NCI-H345 treated with DMSO at 0.1 percent for 48 hours (cell line): ENCODE measurements at regions not wholly inside any gene's neighbourhood (a gene's known extent, or its start where the extent isn't known, plus 50 kb on each side); places are given as distances from the start of the nearest gene placed in this dataset.

Experiments
- DNase-seq: peaks from one replicate; lab custom pipeline; 2025; ENCODE audit not compliant: unreplicated experiment; lab: John Stamatoyannopoulos, UW

DNA sequence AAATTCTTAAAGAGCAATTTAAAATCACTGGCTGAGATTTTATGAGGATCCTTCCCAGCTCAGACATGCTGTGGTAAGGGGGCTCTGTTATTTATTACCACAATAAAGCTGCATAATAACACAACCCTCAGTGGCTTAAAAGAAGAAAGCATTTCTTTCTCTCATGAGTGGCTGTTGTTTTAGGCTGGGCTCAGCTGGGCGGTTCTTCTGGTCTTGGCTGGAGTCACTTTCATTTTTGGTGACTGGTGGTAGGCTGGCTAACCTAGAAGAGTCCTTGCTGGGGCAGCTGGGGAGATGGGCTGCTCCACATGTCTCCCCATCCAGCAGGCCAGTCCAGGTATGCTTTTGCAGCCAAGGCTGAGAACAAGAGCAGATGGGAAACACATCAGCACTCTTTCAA lies 113.0 kb upstream of the MSX1 start:
- no peak for DNase-seq

DNA sequence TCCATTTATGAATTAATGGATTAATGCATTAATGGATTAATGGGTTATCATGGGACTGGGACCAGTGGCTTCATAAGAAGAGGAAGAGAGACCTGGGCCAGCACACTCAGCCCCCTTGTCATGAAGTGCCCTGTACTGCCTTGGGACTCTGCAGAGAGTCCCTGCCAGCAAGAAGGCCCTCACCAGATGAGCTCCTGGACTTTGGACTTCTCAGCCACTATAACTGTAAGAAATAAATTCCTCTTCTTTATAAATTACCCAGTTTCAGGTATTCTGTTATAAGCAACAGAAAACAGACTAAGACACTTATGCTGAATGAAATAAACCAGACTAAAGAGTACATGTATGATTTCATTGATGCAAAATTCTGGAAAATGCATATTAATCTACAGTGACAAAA lies 119.4 kb upstream of the MSX1 start:
- no peak for DNase-seq

DNA sequence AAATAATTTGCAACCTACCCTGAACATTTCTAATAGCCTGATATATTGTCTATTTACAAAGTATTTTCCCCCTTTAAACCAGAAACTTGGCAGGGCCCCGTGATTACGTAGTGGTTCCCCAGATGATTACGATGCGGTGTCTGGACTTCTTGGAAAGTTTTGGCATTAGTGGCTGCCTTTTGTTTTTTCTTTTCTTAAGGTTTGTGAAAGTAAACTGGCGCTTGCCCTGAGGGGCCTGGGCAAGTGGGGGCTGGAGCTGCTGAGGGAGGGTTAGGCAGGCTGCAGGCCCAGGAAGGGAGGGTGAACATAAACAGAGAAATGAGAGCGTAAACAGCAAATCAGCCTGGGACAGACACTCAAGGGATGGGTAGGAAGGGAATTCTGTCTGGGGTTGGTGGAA lies 123.6 kb upstream of the MSX1 start:
- DNase-seq = no peak

DNA sequence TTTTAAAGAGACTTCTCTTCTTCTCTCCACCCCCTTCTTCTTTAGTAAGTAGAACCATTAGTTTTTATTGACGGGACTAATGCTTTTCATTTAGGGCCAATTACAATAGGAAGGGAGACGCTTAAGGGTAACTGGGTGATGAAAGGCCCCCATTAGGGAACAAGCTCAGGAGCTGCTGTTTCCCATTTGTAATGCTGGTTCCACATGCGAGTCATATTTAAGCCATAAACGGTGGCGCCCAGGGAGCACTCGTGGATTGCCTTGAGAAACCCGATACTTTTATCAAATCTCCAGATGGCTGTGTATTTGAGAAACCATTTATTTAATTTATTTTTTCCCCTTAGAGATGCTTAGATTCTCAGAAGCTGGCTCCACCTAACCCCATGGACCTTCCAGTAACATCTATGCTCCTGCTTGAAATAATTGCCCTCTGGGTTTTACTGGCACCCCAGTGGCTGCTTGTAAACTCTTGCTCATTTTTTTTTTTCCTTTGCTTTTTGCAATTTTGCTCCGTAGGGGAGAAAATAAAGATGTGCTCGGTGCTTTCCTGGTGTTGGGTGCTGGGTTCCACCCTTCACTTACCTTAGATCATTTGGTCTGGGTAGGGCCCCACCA lies 124.2 kb upstream of the MSX1 start:
- DNase-seq = no peak

DNA sequence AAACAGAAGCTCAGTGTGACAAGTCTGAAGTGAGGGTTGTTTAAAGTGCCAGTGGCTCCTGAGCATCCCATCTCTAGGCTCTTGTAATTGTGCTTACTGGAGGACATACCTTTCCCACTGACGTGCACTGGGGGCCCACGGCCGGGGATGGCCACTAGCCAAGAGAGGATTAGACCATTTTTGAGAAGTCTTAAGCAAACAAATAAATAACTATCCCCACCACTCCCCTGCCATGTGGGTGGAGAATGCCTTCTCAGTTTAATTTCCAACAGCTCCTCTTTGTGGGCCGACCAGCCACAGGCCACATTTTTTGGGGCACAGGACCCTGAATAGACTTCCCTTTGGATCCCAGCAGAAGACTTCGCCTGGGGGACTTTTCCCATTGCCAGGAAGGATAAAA lies 125.0 kb upstream of the MSX1 start:
- DNase-seq = no peak

GRCh38 chr4:4733663-4734062 lies 125.8 kb upstream of the MSX1 start:
- no peak for DNase-seq

GRCh38 chr4:4730249-4730648 lies 129.2 kb upstream of the MSX1 start:
- no peak for DNase-seq

DNA sequence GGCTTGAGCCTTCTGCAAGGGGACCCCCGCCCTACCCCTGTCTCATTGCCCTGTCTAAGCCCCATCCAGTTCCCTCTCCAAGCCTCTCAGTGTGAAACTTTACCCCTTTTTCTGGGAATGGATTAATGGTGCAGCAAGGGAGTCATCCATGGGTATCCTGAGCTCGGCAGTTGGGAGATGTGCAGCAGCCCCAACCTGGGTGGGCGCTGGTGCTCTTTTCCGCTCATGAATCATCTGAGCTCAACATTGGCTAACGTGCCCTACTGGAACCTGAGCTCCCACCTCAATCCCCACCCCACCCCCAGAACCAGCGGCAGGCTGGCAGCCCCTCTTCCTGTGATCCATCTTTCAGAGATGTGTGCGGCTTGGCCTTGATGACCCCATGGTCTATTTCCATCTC lies 130.3 kb upstream of the MSX1 start:
- no peak for DNase-seq

DNA sequence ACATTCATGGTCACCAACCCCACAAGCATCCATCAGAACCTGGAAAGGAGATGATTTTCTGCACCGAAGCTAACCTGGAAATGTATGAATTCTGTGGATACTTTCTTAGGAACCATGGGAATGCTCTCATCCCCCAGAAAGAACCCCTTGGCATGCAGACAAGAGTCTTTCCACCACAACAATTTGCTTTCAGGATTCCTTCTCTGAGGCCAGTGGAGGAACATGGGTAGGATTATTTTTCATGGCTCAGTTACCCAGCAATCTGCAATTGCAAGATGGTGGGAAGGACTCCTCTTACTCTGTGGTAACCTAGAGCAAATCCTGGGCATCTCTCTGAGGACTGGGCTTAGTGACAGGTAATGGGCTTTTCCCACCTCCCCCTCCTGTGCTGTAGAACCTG lies 131.9 kb upstream of the MSX1 start:
- DNase-seq = no peak

GRCh38 chr4:4726051-4726450 lies 133.4 kb upstream of the MSX1 start:
- DNase-seq = no peak

DNA sequence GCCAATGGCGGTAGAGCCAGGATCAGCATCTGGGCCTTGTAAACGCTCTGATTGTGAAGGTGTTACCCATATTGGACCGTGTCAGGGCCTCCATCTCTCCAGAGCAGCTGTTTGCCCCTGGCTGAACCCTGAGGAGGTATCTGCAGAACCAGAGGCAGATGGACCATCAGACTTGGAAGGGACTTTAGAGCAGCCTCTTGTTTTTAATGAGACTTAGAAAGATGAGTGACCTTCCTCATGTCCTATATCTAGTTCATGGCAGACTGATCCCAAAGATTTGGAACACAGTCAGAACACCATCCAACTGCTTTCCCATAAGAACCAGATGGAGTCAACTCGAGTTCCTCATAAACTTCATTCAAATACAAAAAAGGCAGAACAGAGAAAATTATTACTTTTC lies 135.1 kb upstream of the MSX1 start:
- DNase-seq = no peak

DNA sequence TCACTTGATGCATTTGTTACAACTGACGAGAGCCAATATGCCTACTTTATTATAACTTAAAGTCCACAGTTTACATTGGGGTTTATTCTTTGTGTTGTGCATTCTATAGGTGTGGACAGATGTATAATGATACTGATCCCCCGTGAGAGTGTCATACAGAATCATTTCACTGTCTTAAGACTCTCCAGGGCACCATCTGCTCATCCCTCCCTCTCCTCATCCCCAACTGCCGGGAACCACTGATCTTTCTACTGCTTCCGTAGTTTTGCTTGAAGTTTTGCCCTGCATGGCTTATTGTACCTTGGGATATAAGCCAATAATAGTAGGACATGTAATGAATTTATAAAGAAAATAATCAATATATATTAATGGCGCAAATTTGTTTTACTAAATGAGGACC lies 137.8 kb upstream of the MSX1 start:
- no peak for DNase-seq

DNA sequence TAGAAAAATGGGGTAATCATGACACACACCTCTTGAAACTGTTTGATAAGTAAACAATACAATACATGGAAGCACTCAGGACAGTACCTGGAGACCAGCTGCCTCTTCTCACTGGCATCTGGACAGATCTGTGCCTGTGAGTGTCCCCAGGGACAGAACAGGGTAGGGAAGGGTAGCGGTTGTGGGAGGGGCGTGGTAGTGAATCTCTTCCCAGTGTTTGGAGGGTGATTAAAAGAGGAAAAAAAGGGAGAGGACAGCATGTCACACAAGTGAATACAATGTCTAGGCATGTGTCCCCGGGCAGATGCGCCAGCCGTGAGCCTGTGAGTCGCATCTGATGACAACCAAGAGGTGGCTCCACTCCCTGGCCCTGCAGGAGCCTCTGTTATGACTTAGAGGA lies 138.8 kb upstream of the MSX1 start:
- DNase-seq = peak; percentile 79

DNA sequence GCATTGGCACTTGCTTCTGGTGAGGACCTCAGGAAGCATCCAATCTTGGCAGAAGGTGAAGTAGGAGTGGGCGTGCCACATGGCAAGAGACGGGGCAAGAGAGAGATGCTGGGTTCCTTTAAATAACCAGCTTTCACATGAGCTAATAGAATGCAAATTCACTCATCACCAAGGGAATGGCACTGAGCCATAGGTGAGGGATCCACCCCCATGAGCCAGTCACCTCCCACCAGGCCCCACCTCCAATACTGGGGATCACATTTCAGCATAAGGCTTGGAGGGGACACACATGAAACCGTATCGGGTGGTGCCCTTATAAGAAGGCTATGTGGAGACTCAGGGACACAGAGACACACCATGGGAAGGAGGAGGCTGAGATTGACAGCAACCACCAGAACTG lies 140.0 kb upstream of the MSX1 start:
- DNase-seq = no peak

DNA sequence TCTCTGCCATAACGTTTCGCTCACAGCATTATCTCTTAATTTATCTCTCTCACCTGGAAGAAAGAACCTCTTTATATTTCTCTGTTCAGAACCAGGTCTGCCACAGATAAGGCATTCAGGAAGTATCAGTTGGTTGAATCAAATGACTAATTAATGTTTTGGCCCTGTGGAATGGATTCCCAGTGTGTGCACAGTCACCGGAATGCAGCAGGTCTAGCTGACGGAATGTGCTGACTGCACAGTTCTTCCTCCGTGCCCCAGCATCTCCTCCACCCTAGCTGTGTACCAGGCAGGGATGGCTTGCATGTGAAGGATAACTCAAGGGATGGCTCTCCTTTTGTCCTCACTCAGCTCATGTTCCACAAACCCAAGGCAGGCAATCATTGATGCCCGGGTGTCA lies 141.8 kb upstream of the MSX1 start:
- DNase-seq = no peak

- no peak for DNase-seq
Measured at GRCh38 chr4:4714331-4714730, 145.1 kb upstream of the MSX1 start.

- DNase-seq = no peak
Measured at GRCh38 chr4:4712800-4713528, 146.5 kb upstream of the MSX1 start.

DNA sequence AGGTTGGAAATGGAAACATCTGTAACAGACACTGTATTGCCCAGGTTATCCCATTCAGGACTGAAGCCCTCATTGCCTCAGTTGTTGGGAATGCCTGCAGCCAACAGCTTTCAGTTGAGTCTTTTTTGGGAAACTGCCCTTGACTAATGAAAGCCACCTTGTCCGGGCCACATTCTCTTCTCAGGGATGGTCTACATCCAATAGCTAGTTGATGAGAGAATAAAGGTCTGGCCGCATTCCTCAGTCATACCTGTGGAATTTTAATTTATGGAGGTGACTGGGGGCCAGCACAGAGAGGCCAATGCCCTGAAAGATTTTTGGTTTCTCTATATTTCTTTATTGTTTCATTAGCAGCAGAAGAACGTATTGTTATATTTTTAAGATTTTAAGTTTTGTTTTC lies 147.6 kb upstream of the MSX1 start:
- no peak for DNase-seq

DNA sequence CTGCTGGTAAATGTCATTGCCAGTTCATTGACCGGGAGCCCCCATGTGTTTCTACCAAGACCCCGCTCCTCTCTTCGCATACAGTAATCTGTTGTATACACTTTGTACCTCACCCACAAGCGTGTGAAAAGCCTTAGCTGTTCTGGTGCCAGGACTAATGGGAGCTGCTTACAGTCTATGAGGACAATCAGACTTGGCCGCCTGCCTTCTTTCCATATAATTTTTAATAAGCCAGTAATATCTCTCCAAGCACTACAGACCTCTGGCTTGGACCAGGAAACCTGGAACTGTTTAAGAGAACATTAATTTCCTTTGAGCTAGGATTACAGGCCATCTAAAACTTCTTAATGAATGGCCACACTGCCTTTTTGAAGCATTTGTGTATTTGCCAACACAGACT lies 149.7 kb upstream of the MSX1 start:
- DNase-seq = no peak

- DNase-seq = no peak
Measured at GRCh38 chr4:4704267-4704666, 155.2 kb upstream of the MSX1 start.

- no peak for DNase-seq
Measured at GRCh38 chr4:4697584-4697983, 155.7 kb upstream of the STX18 start.

- no peak for DNase-seq
Measured at GRCh38 chr4:4696530-4696929, 154.7 kb upstream of the STX18 start.

DNA sequence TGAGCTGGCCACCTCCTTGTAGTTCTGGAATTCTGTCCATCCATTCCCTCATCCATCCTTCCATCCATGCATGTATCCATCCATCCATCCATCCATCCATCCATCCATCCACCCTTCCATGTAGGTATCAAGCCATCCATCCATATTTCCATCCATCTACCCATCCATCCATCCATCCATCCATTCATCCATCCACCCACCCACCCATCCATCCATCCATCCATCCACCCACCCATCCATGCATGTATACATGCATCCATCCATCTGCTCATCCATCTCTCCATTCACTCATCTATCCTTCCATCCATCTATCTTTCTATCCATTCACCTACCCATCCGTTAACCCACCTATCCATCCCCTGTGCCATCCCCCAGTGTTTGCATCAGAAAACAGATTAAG lies 153.6 kb upstream of the STX18 start:
- no peak for DNase-seq
